Cerebellar nuclear complex (tissue), 1 donor: ENCODE measurements at regions not wholly inside any gene's neighbourhood (a gene's known extent, or its start where the extent isn't known, plus 50 kb on each side); places are given as distances from the start of the nearest gene placed in this dataset.
"Not testable (repeated sequence)": the region's sequence is repeated elsewhere in the genome, so short reads cannot be mapped to it uniquely, and the experiment has no call there.

Source experiments
- DNase-seq, 2 experiments: peaks; one replicate each; lab custom pipeline; 2025; lab: John Stamatoyannopoulos, UW

GRCh38 chr12:97984974-97985580 is 522.5 kb downstream of the RMST start:
- no peak for DNase-seq

DNA sequence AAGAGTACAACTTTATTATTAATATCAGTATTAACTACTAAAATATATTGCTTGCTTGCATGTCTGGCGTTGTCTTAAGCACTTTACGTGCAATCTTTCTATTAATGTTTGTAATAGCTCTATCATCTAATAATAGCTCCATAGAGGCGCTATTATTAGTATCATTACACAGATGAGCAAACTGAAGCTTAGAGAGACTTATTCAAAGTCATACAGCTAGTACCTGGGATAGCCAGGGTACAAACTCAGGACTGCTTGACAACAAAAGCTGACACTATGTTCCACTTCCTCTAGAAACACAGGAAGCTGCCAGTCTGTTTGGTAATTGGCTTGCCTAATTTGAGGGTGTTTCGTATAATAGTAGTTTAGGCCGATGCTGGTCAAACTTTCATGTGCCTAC is 523.2 kb downstream of the RMST start:
- no peak for DNase-seq

DNA sequence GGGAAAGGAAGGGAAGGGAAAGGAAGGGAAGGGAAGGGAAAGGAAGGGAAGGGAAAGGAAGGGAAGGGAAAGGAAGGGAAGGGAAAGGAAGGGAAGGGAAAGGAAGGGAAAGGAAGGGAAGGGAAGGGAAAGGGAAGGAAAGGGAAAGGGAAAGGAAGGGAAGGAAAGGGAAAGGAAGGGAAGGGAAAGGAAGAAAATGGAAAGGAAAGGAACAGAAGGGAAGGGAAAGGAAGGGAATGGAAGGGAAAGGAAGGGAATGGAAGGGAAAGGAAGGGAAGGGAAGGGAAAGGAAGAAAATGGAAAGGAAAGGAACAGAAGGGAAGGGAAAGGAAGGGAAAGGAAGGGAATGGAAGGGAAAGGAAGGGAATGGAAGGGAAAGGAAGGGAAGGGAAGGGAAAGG is 526.0 kb downstream of the RMST start:
- DNase-seq = not testable (repeated sequence)

DNA sequence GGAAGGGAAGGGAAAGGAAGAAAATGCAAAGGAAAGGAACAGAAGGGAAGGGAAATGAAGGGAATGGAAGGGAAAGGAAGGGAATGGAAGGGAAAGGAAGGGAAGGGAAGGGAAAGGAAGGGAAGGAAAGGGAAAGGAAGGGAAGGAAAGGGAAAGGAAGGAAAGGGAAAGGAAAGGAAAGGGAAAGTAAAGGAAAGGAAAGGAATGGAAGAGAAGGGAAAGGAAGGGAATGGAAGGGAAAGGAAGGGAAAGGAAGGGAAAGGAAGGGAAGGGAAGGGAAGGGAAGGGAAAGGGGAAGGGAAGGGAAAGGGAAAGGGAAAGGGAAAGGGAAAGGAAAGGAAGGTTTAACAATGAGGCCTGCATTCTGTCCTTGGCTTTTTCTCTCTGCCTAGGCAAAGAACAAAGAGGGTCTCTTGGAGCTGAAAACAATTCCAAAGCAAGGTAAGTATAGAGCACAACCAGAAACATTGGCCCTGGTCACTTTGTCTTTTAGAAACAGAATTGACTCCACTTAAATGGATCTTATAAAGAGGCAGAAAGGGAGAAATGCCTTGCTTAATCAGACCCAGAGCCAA is 525.9 kb upstream of the TMPO start:
- no peak for DNase-seq

- DNase-seq = no peak
Measured at GRCh38 chr12:97994746-97995484, 520.5 kb upstream of the TMPO start.

- DNase-seq = no peak
Measured at GRCh38 chr12:97995559-97995958, 519.8 kb upstream of the TMPO start.

DNA sequence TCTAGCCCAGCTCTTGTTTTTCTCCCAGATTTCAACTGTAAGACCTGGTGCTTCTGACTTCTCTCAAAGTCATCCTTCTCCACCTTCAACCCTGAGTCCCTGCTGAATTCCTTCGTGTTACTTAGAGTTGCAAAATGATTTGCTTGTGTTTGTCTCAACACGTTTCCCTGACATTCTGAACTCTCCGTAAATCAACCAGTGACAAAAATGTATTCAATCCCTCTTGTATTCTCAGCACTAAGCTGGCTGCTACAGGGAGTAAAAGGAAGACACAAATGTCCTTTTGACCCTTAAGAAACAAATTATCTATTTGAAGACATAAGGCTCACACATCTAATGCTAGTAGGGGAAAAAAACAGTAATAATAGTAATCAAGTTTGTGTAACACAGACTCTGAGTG is 514.0 kb upstream of the TMPO start:
- no peak for DNase-seq

DNA sequence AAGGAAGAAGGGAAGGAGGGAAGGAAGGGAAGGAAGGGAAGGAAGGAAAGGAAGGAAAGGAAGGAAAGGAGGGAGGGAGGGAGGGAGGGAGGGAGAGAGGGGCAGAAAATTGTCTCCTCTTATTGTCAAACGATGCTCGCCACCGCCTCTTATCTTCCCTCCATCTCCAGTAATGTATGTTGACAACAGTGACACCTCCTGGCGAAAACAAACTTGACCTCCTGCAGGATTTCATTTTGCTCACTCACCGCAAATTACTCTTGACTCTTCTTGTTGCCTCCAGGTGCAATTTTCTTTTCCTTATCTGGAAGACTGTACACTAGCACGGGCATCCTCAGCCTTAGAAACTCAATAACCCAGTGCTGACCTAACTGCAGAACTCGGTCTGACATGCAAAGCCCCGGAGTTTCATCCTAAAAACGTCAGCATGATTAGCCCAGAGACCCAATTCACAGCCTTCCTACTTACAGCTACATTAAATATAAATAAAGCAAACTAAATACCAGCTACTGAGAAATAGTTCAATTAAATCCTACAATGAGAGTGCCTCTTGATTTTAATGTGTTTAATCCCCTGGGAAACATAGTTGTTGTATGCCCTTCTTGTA is 512.4 kb upstream of the TMPO start:
- DNase-seq = no peak

- DNase-seq = no peak
Measured at GRCh38 chr12:98007963-98008362, 507.4 kb upstream of the TMPO start.

GRCh38 chr12:98013560-98013959 is 501.8 kb upstream of the TMPO start:
- DNase-seq = no peak

- no peak for DNase-seq
Measured at GRCh38 chr12:98018836-98019235, 496.6 kb upstream of the TMPO start.

GRCh38 chr12:98020376-98020775 is 495.0 kb upstream of the TMPO start:
- DNase-seq = no peak

- DNase-seq = no peak
Measured at GRCh38 chr12:98022961-98023360, 492.4 kb upstream of the TMPO start.

DNA sequence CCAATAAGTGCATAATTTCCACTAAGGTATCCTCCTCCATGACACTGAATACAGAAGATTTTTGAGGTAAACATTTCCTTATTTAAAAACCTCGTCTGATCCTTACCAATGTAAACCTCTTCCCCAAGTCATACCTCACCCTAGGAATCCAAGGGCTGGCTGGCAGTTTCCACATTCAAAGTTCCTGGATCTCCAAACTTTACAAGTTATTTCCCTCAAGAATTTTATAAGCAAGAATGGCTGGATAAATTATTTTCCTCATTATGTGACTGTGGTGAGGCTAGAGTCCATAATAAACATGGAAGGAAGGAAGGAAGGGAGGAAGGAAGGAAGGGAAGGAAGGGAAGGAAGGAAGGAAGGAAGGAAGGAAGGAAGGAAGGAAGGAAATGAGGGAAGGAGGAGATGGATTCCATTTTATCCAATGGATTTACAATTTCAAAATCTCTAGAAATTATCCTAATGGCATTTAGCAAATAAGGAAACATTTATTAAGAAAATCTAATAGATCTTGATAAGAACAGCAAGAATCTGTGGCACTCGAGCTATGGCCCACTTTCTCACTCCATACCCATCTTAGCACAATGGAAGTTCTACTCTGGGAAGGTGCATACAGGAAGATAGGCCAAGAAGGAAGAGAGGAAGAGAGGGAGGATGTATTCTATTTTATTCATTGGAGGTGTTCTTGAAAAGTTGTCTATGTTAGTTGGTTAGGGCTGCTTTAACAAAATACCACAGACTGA is 477.8 kb upstream of the TMPO start:
- no peak for DNase-seq

GRCh38 chr12:98042668-98043067 is 472.7 kb upstream of the TMPO start:
- DNase-seq = no peak

GRCh38 chr12:98045395-98045794 is 470.0 kb upstream of the TMPO start:
- DNase-seq = no peak

GRCh38 chr12:98048326-98048725 is 467.1 kb upstream of the TMPO start:
- no peak for DNase-seq

DNA sequence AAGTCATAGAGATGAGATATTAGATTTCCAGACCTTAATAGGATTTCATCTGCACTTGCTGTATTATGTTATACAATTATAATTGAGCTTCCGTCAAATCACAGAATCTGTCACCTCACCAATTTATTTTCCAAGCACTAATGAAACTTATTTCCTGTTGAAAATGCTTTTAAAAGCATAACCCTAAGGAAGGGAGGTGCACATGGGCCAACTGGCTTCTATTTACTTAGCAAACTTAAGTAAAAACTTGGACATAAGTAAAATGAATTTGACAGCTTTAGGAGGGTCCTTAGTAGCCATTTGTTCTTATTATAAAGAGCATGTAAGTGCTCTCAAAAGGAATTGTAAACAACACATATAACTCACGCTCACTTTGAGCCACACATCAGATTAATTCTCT is 462.2 kb upstream of the TMPO start:
- no peak for DNase-seq

- DNase-seq = no peak
Measured at GRCh38 chr12:98057701-98058100, 457.7 kb upstream of the TMPO start.

DNA sequence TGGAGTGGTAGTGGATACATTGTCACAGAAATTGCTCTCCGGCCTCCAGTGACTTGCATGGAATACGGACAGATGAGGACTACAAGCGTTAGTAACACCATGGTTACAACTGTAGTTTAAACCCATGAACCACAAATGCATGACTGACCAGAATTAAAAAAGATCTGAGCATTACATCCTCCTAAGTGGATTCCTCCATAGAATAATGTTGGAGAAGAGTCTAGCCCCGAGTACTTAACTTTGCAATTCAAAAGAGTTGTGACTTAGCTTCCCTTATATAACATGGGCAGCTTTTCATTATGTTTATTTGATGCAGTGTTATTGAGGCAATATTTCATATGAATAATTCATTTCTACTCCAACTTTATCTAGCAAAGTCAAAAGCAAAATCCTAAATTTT is 457.2 kb upstream of the TMPO start:
- no peak for DNase-seq

- DNase-seq = no peak
Measured at GRCh38 chr12:98058838-98059237, 456.6 kb upstream of the TMPO start.

- DNase-seq = no peak
Measured at GRCh38 chr12:98059659-98060343, 455.6 kb upstream of the TMPO start.
